HEK293 (cell line): ENCODE measurements at regions not wholly inside any gene's neighbourhood (a gene's known extent, or its start where the extent isn't known, plus 50 kb on each side); places are given as distances from the start of the nearest gene placed in this dataset.

Source experiments
- BCL11A ChIP-seq: fragments of 450-650 bp; formaldehyde crosslinking; IDR thresholded peaks from 2 replicates; pipeline ENCODE4 v1.5.1; 2016; ENCODE audit warnings: low read depth, missing biosample characterization, missing genetic modification characterization
- KLF8 ChIP-seq: fragments of 450-650 bp; formaldehyde crosslinking; IDR thresholded peaks from 2 replicates; pipeline ENCODE4 v1.5.1; 2016; ENCODE audit warnings: missing biosample characterization, missing genetic modification characterization
- PRDM1 ChIP-seq: fragments of 450-650 bp; formaldehyde crosslinking; IDR thresholded peaks from 2 replicates; pipeline ENCODE4; 2016; ENCODE audit warnings: missing biosample characterization, missing genetic modification characterization
- ZBTB8A ChIP-seq: fragments of 450-650 bp; formaldehyde crosslinking; IDR thresholded peaks from 2 replicates; pipeline ENCODE4 v1.5.1; 2016; ENCODE audit warnings: missing biosample characterization, missing genetic modification characterization
- ZNF292 ChIP-seq: fragments of 450-650 bp; formaldehyde crosslinking; IDR thresholded peaks from 2 replicates; pipeline ENCODE4 v1.5.1; 2016; ENCODE audit warnings: low read depth, missing biosample characterization, missing genetic modification characterization, borderline replicate concordance
- ZNF549 ChIP-seq: fragments of 450-650 bp; IDR thresholded peaks from 2 replicates; pipeline ENCODE4 v1.5.1; 2018; ENCODE audit warnings: missing biosample characterization, missing genetic modification characterization, mild to moderate bottlenecking, inconsistent platforms, moderate library complexity
- TF ChIP-seq, protein P1 (sequence below): fragments of 450-650 bp; formaldehyde crosslinking; IDR thresholded peaks from 2 replicates; pipeline ENCODE4 v1.5.1; 2016; ENCODE audit warnings: missing biosample characterization, missing genetic modification characterization
- TF ChIP-seq, protein P2 (sequence below): fragments of 450-650 bp; formaldehyde crosslinking; IDR thresholded peaks from 2 replicates; pipeline ENCODE4 v1.5.1; 2016; ENCODE audit warnings: missing biosample characterization, missing genetic modification characterization

DNA sequence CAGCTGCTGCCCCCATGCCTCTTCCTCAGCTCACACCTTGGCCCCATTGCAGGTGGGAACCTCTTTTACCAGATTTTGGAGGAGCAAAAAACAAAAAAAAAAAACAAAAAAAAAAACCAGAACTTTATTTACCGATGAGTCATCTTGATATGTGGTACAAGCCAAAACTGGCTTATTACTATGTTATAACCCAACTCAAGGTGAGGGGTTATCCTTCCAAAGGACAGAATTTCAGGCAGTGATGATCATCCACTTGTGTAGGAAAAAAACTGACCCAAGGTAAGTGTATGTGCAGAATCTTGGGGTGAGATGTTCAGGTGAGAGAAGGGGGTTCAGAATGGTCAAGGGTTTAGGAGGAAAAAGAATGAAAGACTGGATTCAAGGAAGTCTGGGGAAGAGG lies 142.6 kb upstream of the FST start:
- TF ChIP-seq PRDM1 (tag by site-specific recombination) (no peak), ZNF549 (tag by site-specific recombination) (no peak), BCL11A (no peak), KLF8 (tag by site-specific recombination) (no peak), ZNF292 (no peak), ZBTB8A (tag by site-specific recombination) (no peak)
- TF ChIP-seq, protein P1, sequence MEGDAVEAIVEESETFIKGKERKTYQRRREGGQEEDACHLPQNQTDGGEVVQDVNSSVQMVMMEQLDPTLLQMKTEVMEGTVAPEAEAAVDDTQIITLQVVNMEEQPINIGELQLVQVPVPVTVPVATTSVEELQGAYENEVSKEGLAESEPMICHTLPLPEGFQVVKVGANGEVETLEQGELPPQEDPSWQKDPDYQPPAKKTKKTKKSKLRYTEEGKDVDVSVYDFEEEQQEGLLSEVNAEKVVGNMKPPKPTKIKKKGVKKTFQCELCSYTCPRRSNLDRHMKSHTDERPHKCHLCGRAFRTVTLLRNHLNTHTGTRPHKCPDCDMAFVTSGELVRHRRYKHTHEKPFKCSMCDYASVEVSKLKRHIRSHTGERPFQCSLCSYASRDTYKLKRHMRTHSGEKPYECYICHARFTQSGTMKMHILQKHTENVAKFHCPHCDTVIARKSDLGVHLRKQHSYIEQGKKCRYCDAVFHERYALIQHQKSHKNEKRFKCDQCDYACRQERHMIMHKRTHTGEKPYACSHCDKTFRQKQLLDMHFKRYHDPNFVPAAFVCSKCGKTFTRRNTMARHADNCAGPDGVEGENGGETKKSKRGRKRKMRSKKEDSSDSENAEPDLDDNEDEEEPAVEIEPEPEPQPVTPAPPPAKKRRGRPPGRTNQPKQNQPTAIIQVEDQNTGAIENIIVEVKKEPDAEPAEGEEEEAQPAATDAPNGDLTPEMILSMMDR (tag by site-specific recombination) = no peak
- TF ChIP-seq, protein P2, sequence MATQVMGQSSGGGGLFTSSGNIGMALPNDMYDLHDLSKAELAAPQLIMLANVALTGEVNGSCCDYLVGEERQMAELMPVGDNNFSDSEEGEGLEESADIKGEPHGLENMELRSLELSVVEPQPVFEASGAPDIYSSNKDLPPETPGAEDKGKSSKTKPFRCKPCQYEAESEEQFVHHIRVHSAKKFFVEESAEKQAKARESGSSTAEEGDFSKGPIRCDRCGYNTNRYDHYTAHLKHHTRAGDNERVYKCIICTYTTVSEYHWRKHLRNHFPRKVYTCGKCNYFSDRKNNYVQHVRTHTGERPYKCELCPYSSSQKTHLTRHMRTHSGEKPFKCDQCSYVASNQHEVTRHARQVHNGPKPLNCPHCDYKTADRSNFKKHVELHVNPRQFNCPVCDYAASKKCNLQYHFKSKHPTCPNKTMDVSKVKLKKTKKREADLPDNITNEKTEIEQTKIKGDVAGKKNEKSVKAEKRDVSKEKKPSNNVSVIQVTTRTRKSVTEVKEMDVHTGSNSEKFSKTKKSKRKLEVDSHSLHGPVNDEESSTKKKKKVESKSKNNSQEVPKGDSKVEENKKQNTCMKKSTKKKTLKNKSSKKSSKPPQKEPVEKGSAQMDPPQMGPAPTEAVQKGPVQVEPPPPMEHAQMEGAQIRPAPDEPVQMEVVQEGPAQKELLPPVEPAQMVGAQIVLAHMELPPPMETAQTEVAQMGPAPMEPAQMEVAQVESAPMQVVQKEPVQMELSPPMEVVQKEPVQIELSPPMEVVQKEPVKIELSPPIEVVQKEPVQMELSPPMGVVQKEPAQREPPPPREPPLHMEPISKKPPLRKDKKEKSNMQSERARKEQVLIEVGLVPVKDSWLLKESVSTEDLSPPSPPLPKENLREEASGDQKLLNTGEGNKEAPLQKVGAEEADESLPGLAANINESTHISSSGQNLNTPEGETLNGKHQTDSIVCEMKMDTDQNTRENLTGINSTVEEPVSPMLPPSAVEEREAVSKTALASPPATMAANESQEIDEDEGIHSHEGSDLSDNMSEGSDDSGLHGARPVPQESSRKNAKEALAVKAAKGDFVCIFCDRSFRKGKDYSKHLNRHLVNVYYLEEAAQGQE = no peak
